ENCODE measurements at regions not wholly inside any gene's neighbourhood (a gene's known extent, or its start where the extent isn't known, plus 50 kb on each side); places are given as distances from the start of the nearest gene placed in this dataset.

DNA sequence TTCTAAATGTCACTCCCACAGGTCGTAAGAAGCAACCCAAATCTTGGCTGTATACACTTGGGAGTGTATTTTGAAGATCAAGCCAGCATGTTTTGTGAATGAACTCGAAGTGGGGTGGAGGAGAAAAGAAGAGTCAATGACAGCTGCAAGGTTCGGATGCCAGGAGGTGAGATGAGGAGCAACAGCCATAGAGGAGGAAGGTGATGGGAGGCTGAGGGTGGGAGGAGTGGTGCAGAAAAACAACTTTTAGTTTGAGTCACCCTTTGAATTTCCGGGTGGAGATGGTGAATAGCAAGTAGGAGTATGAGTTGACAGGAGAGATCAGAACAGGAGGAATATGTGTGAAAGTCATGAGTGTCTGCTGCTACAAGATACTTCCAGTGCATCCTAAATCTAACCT is 153.6 kb downstream of the DIRAS2 start:
- no peak for TF ChIP-seq GATA2 (IDR thresholded peaks at IDR 0.05; ENCODE audit: low read depth, low read length)
- no peak for TF ChIP-seq GATA3 (IDR thresholded peaks at IDR 0.05; ENCODE audit: low read depth, low read length)

All from SH-SY5Y (cell line).